Transverse colon (tissue), 4 donors: ENCODE measurements at regions not wholly inside any gene's neighbourhood (a gene's known extent, or its start where the extent isn't known, plus 50 kb on each side); places are given as distances from the start of the nearest gene placed in this dataset.

Experiments used
- EP300 ChIP-seq: sonication (generic); formaldehyde crosslinking; IDR thresholded peaks from one replicate; pipeline ENCODE4 v1.6.1; 2017; ENCODE audit warnings: antibody characterized with exemption, low read depth
- POLR2A ChIP-seq: fragments of 450-650 bp; IDR thresholded peaks from one replicate; pipeline ENCODE4 v1.6.1; 2016; ENCODE audit warnings: antibody characterized with exemption, mild to moderate bottlenecking, moderate library complexity
- POLR2AphosphoS5 ChIP-seq, 3 donors: sonication (generic); formaldehyde crosslinking; IDR thresholded peaks; one replicate each; pipeline ENCODE4 v1.6.1; 2016; ENCODE audit warnings: antibody characterized with exemption in 3 of 3
- TF ChIP-seq, protein P1 (sequence below), 5 experiments: fragments of 200-600 bp in 3 of 5; fragments of 450-650 bp in 2 of 5; sonication (generic) in 3 of 5; IDR thresholded peaks; 1 replicate in 2 of 5; 2 replicates in 3 of 5; pipeline ENCODE4 v1.5.1; 2016 to 2017; ENCODE audit warnings: antibody characterized with exemption in 5 of 5, inconsistent platforms in 3 of 5, mild to moderate bottlenecking in 2 of 5, moderate library complexity in 1 of 5

DNA sequence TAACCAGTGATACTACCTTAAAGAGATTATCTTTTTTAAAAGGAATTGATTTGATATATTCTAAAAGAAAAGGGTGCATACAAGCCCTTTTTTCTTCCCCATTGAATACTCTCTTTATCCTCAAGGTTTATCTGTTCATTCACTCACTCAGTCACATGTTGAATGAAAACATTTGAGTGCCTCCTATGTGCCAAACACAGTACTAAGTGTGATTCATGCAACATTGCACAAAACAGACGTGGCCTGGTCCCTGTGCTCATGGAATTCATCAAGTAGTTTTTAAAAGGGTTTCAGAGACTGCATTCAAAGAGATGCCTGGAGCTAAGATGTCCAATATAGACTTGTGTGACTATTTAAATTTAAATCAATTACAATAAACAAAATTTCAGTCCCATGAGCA lies 462.2 kb upstream of the MDFIC2 start:
- TF ChIP-seq, protein P1, sequence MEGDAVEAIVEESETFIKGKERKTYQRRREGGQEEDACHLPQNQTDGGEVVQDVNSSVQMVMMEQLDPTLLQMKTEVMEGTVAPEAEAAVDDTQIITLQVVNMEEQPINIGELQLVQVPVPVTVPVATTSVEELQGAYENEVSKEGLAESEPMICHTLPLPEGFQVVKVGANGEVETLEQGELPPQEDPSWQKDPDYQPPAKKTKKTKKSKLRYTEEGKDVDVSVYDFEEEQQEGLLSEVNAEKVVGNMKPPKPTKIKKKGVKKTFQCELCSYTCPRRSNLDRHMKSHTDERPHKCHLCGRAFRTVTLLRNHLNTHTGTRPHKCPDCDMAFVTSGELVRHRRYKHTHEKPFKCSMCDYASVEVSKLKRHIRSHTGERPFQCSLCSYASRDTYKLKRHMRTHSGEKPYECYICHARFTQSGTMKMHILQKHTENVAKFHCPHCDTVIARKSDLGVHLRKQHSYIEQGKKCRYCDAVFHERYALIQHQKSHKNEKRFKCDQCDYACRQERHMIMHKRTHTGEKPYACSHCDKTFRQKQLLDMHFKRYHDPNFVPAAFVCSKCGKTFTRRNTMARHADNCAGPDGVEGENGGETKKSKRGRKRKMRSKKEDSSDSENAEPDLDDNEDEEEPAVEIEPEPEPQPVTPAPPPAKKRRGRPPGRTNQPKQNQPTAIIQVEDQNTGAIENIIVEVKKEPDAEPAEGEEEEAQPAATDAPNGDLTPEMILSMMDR (IDR thresholded peaks at IDR 0.05) = no peak
- TF ChIP-seq POLR2AphosphoS5 (IDR thresholded peaks at IDR 0.05) = no peak
- TF ChIP-seq POLR2A = no peak
- no peak for TF ChIP-seq EP300
